NOMO-1 (cell line): ENCODE measurements at regions not wholly inside any gene's neighbourhood (a gene's known extent, or its start where the extent isn't known, plus 50 kb on each side); places are given as distances from the start of the nearest gene placed in this dataset.

Experiments used
- DNase-seq, 2 experiments: peaks; one replicate each; lab custom pipeline; 2025; ENCODE audit not compliant: unreplicated experiment in 2 of 2; lab: John Stamatoyannopoulos, UW

DNA sequence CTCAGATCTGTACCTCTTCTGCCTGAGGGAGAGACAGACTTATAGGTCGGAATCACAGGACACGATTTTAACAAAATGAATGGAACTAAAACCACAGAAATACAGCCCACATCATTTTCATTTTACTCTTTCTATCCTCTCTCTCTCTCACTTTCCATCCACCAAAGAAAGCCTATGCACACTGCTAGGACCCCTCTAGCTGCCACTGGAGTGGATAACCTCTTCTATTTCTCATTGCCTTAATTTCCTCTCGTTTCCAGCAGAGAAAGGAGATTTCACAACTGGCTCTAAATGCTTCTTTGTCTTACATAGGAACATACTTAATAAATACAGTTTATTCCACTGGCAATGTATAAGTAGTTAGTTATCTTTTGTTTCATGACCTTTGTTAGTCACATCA lies 867.8 kb upstream of the ADGRL4 start:
- no peak for DNase-seq

DNA sequence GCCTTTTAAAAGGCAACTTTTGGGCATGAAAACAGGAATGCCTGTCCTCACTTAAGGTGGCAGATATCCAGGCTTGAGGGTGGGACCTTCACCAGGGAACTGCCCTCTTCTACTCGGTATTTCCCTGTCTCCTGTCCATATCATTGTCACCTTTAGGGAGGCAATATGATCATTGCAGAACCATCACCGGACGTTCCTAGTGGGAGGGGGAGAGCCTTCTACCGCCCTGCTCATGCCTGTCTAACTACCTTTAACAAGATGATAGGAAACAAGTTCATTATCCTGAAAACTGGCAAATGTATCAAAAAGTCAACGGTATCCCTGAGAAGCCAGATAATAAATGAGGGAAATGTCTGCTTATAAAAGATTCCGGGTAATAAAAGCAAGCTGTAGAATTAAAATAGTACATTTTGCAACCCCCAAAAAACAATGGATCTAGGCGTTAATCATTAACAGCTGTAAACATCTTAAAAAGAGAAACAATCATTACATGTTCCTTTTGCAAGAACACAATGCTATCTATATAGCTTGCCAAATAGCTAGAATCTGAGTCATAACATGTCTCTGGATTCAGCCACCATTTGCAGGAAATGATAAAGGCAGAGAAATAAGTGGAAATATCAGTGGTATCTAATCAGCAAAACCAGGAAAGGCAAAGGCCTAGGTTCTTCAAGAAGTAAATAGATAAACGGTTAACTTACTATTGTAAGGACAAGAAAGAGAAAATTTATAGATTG lies 852.9 kb upstream of the ADGRL4 start:
- DNase-seq, result no peak

- DNase-seq, result no peak
Observed at GRCh38 chr1:79852004-79852403, 845.5 kb upstream of the ADGRL4 start.

DNA sequence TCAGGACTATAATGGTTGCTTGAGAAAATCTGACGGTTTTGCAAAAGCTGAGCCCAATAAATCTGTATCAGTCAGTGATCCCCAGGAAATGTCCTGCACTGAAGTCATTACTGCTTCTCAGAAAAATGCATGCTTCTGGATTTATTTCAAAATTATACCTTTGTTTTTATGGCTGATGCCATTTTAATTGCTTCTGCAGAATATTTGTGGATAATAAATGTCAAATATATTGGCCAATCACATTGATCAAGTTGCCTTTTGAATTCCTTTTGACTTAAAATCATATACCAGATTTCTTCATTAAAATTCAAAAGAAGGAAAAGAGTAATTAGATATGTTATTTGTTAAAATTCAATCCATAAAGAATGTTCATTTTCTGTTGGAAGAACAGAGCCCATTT lies 842.9 kb upstream of the ADGRL4 start:
- DNase-seq, result no peak

DNA sequence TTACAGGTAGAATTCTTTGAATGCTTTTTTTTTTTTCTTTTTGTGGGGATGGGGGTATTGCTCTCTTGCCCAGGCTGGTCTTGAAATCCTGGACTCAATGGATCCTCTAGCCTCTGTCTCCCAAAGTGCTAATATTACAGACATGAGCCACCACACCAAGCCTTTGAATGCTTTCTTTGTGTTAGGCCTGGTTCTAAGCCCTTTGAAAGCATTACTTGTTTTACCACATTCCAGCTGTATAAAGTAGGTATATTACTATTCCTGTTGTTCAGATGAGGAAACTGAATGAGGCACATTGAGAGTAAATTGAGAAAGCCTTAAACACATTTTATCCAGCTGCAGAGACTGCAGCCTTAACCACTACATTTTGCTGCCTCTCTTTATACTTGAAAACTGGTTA lies 841.8 kb upstream of the ADGRL4 start:
- no peak for DNase-seq

DNA sequence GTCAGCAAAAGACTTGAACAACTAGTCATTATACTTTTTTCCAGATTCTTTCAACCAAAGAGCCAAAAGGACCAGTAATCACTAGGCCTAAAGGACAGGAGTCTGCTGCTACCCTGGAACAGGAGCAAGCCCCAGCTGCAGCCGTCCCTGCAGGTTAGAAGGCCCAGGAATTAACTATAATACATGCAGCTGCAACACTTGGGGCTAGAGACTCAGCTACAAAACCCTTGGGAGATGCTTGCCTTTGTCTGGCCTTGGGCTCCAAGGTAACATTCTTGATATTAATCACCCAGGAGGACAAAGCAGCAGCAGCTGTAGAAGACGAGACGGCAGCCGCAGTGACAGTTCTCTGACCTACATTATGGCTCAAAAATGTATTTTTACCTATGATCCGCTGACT lies 841.2 kb upstream of the ADGRL4 start:
- no peak for DNase-seq

GRCh38 chr1:79845936-79846335 lies 839.4 kb upstream of the ADGRL4 start:
- no peak for DNase-seq

DNA sequence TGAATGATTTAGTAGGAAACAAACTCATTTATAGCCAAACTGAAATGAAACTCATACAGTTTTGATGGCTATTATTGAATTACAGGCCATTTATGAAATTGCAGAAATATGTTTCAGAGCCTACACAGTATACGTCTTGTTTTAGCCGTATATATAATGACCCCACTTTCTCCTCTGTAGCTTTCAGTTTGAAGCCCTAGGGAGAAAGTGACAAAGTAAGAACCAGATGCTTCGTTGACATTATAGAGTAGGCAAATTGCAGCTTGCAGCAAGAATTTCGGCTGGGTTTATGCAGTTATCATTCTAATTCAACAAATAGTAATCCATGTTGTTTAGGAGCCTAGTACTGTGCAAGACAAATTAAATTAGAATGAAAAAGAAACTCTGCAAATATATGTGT lies 836.3 kb upstream of the ADGRL4 start:
- no peak for DNase-seq

DNA sequence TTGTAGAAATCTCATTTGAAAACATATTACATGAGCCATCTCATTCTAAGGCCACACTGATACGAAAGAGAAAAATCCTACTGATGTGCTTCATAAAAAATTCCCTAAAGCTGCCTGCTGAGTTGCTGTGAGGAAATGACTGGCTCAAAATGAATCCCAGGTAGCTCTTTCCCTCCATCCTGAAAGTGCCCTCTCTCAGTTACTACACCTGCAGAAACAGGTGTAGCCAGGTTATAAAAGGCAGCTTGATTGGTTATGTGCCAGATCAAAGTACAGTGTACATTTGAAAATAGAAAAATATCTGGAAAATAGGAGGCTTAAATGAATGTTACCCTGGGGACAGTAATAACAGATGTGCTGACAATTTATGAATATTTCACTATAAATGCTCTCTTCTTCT lies 833.4 kb upstream of the ADGRL4 start:
- DNase-seq, result no peak

GRCh38 chr1:79827446-79827845 lies 820.9 kb upstream of the ADGRL4 start:
- DNase-seq, result no peak

DNA sequence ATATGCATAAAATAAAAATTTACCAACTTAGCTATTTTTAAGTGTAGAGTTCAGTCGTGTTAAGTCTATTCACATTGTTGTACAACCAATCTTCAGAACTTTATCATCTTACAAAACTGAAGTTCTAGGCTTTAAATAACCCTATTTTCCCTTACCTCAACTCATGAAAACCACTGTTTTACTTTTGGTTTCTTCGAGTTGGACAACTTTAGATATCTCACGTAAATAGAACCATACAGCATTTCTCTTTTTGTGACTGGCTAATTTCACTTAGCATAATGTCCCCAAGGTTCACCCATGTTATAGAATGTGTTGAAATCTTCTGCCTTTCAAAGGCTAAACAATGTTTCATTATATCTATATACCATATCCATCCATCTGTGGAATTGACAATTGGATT lies 819.0 kb upstream of the ADGRL4 start:
- no peak for DNase-seq

DNA sequence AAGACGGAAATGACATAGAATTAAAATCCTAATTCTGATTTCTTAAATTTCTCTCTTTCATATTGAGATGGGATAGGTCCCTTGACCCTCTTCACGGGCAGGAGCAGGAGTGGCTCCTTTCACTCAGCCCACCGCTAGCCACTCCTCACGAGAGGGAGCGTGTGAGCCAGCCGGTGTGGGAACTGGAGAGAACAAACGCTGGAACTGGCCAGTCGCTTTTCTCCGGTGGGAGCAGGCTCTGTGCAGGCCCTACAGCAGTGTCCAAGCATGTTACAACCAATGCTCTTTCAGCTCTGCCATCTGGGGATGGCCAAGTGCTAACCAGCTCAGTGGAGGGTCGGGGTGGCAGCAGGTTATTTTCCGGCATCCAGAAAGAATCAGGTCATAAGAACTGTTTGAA lies 815.5 kb upstream of the ADGRL4 start:
- DNase-seq, result no peak

- no peak for DNase-seq
Observed at GRCh38 chr1:79819140-79819539, 812.6 kb upstream of the ADGRL4 start.

DNA sequence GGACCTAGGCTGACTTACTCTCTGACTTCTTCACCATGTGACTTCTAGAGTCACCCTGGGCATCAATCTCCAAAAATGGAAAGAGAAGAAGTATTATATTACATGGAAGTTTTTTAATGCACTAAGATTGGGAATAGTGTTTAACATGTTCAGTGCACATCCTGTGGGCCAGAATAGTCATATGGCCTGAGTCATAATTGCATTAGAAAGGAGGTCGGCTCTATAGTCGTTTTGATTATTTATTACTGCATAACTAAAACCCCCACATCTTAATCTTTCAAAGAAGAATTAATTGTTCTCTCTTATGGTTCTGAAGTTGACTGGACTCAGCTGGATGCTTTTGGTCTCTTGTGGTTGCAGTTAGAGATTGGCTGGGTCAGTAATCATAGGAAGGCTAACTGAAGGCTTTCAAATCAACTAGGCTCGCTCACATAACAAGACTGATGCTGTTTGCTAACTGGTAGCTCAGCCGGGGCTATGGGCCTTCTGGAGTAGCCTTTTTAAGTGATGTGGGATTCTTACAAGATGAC lies 810.6 kb upstream of the ADGRL4 start:
- DNase-seq, result no peak

GRCh38 chr1:79815115-79815514 lies 808.6 kb upstream of the ADGRL4 start:
- DNase-seq, result no peak

DNA sequence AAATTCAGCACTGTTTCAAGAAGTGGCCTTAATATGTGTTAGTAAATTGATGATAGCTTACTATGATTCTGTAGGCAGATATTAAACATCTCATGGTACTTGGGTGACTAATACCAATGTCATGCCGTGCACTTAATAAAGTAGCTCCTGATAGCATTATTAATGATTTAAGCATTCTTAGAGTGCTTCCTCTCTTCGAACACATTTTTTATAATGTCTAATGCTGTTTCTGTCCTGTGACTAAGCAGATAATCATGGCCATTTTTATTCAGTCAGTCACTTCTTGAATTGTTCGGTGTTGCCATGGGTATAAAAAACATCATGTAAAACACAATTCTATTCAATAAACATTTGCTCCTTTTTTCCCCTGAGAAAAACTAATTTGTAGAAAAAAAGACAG lies 804.6 kb upstream of the ADGRL4 start:
- DNase-seq, result no peak

DNA sequence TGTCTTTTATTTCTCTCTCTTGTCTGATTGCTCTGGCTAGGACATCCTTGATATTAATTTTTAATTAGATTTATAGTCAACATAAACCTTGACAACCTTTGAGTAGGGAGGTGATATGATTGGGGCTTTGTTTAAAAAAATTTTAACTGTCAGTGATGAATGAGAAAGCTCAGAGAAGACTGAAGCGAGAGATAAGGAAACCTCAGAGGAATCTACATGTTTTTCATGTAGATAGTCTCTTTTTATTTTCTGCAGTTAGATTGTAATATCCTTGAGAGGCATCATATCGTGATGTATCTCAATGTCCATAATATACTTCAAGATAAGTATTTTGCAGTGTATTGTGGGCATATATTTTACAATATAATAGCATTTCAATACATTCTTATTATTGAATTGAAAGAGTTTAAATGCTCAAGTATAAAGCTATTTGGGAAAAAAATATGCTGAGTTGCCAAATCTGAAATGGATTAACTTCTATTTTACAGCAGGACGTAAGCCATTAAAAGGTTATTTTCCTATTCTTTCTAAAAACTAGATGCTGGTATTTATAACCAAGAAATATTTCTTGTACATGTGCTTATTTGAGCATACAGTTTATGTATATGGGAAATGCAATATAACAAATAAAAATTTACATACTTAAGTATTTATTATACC lies 802.4 kb upstream of the ADGRL4 start:
- DNase-seq, result no peak

GRCh38 chr1:79807816-79808215 lies 801.3 kb upstream of the ADGRL4 start:
- DNase-seq, result no peak

DNA sequence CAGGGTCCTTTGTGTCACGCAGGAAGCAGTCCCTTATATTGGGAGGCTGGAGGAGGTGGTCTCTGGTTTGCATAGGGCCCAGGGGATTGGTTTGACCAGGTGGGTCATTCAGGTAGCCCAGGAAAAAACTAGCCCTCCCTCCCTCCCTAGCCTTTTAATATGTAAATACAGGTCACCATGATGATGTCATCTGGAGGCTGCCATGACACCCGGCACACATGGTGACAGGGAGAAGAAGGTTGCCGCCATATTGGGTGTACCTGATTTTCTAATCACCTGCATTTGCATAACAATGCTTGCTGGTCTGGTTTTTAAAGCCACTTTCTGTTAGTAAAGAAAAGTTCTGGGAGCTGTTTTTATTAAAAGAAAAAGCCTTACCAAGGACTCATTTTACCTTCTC lies 791.0 kb upstream of the ADGRL4 start:
- DNase-seq, result no peak

DNA sequence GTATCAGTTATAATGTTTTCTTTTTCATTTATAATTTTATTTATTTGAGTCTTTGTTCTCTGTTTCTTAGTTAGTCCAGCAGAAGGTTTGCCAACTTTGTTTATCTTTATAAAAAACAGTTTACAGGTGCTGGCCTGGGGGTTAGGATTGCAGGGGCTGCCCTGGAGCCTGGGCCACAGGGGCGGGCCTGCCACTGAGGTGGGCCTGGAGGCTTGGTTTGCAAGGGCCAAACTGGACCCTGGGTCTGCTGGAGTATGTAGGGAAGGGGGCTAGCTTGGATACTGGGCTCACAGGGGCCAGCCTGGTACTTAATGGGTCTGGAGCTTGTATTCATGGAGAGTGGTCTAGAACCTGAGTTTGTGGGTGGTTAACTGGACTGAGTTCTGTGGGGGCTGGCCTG lies 789.9 kb upstream of the ADGRL4 start:
- DNase-seq, result no peak

- no peak for DNase-seq
Observed at GRCh38 chr1:79792219-79792930, 785.8 kb upstream of the ADGRL4 start.
